ENCODE measurements at regions not wholly inside any gene's neighbourhood (a gene's known extent, or its start where the extent isn't known, plus 50 kb on each side); places are given as distances from the start of the nearest gene placed in this dataset.

DNA sequence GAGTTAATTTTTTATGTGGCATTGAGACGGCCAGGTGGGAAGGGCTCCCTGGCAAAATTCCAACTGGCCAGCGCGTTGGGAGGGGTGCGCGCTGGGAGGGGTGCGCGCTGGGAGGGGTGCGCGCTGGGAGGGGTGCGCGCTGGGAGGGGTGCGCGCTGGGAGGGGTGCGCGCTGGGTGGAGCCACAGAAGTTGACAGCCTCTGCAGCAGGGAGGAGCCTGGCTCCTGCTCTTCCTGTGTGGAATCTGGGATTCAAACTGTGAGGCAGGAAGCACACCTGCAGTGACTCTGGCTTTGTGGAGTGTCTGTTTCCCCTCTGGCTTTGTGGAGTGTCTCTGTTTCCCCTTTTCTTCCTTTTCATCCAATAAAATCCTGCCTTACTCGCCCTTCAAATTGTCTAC lies 147.9 kb upstream of the CBLN2 start:
- Histone ChIP-seq H3K27ac (ENCODE audit: low read depth, low read length) (no peak overlapping the region), H3K9me3 (ENCODE audit: control insufficient read depth, insufficient read depth, low read length) (peaks cover 10% of the 10 kb centered on the region), H3K27me3 (ENCODE audit: control insufficient read depth, insufficient read depth, low read length) (no peaks in the 10 kb centered on the region), H3K4me3 (ENCODE audit: low read depth, low read length) (no peak overlapping the region)
- ChIA-PET POLR2A (interaction anchor here (0.7 kb wide), 1 partner anchor 1656 kb away, joined by 4 read pairs; no protein-coding TSS in a partner anchor), CTCF (no interaction called here)
- no peak for DNase-seq (ENCODE audit: low read depth, low spot score)
- TF ChIP-seq, protein P1, sequence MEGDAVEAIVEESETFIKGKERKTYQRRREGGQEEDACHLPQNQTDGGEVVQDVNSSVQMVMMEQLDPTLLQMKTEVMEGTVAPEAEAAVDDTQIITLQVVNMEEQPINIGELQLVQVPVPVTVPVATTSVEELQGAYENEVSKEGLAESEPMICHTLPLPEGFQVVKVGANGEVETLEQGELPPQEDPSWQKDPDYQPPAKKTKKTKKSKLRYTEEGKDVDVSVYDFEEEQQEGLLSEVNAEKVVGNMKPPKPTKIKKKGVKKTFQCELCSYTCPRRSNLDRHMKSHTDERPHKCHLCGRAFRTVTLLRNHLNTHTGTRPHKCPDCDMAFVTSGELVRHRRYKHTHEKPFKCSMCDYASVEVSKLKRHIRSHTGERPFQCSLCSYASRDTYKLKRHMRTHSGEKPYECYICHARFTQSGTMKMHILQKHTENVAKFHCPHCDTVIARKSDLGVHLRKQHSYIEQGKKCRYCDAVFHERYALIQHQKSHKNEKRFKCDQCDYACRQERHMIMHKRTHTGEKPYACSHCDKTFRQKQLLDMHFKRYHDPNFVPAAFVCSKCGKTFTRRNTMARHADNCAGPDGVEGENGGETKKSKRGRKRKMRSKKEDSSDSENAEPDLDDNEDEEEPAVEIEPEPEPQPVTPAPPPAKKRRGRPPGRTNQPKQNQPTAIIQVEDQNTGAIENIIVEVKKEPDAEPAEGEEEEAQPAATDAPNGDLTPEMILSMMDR (IDR thresholded peaks at IDR 0.05; ENCODE audit: low read depth, low read length): no peak

DNA sequence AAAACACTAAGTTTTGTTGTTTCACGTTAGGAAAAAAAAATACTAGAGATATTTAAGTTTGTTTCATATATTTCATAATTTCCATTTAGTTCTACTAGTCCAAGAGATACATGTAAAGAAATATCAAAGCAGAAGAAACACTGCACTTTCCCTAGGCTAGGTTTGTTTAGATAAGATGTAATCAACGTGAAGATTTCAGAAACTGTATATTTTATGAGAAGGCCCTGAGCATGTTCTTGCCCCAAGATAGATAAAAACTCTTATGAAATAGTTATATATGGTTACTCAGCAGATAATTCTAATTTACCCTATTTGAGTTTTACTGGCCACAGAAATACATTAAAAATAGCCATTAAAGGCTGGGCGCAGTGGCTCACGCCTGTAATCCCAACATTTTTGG lies 143.6 kb upstream of the CBLN2 start:
- TF ChIP-seq, protein P1 (IDR thresholded peaks at IDR 0.05; ENCODE audit: low read depth, low read length): no peak
- Histone ChIP-seq H3K9me3 (ENCODE audit: control insufficient read depth, insufficient read depth, low read length) (peaks cover 8% of the 10 kb centered on the region), H3K27me3 (ENCODE audit: control insufficient read depth, insufficient read depth, low read length) (no peaks in the 10 kb centered on the region), H3K4me3 (ENCODE audit: low read depth, low read length) (no peak overlapping the region), H3K27ac (ENCODE audit: low read depth, low read length) (no peak overlapping the region)
- ChIA-PET POLR2A (no interaction called here), CTCF (interaction anchor here (0.9 kb wide), 1 partner anchor 35 kb away, joined by 3 read pairs; no protein-coding TSS in a partner anchor)
- DNase-seq (ENCODE audit: low read depth, low spot score): no peak

DNA sequence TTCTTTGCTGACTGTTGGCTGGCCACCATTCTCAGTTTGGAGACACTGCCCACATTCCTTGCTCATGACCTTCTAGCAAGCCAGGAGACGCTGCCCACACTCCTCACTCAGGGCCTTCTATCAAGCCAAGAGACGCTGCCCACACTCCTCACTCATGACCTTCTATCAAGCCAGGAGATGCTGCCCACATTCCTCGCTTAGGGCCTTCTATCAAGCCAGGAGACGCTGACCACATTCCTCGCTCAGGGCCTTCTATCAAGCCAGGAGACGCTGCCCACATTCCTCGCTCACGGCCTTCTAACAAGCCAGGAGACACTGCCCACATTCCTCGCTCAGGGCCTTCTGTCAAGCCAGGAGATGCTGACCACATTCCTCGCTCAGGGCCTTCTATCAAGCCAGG lies 131.3 kb upstream of the CBLN2 start:
- TF ChIP-seq, protein P1 (IDR thresholded peaks at IDR 0.05; ENCODE audit: low read depth, low read length): no peak
- H3K27me3 ChIP-seq (ENCODE audit: control insufficient read depth, insufficient read depth, low read length): no peaks in the 10 kb centered on the region
- no peak for DNase-seq (ENCODE audit: low read depth, low spot score)
- ChIA-PET CTCF (no interaction called here), POLR2A (no interaction called here)
- no peak overlapping the region for H3K4me3 ChIP-seq (ENCODE audit: low read depth, low read length)
- H3K9me3 ChIP-seq (ENCODE audit: control insufficient read depth, insufficient read depth, low read length): peaks cover 17% of the 10 kb centered on the region
- H3K27ac ChIP-seq (ENCODE audit: low read depth, low read length): no peak overlapping the region

DNA sequence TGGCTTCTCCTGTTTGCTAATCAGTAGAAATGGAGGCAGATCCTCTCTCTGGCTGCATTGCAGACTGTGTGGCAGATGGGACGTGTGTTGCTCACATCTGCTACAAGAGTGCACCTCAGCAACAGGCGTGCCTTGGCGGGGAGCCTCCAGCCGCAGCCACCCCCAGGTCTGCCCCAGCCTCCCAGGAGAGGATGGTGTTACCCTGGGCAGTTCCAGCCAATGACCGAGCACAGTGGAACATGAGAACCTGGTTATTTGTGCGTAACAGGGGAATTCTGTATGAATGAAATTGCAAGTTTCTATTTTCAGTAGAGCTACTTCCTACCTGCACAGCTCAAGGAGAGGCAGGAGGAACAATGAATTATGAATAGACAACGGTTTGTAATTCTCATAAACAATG lies 130.6 kb upstream of the CBLN2 start:
- DNase-seq (ENCODE audit: low read depth, low spot score): no peak
- H3K27me3 ChIP-seq (ENCODE audit: control insufficient read depth, insufficient read depth, low read length): no peaks in the 10 kb centered on the region
- no peak overlapping the region for H3K4me3 ChIP-seq (ENCODE audit: low read depth, low read length)
- ChIA-PET CTCF (no interaction called here), POLR2A (no interaction called here)
- peaks cover 17% of the 10 kb centered on the region for H3K9me3 ChIP-seq (ENCODE audit: control insufficient read depth, insufficient read depth, low read length)
- TF ChIP-seq, protein P1 (IDR thresholded peaks at IDR 0.05; ENCODE audit: low read depth, low read length): no peak
- no peak overlapping the region for H3K27ac ChIP-seq (ENCODE audit: low read depth, low read length)

DNA sequence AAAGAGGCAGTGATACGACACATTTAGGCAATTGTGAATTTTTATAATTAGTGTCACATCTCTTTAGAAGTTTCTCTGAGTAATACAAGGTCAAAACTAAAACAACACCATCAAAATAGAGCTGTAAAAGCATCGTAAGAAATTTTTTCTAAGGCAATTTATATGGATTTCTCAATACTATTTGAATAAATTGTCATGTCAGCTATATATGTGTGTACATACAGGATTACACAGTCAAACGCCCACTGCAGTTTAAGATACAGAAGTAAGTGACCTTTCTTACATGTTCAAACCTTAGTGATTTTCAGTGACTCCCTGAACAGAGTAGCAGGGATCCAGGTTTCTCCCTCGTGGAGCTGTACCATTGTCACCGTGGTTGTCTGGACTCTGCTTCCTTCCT lies 129.1 kb upstream of the CBLN2 start:
- CTCF ChIA-PET: no interaction called here
- H3K27ac ChIP-seq (ENCODE audit: low read depth, low read length): no peak overlapping the region
- no peak overlapping the region for H3K4me3 ChIP-seq (ENCODE audit: low read depth, low read length)
- TF ChIP-seq, protein P1 (IDR thresholded peaks at IDR 0.05; ENCODE audit: low read depth, low read length): no peak
- POLR2A ChIA-PET: no interaction called here
- no peak for DNase-seq (ENCODE audit: low read depth, low spot score)
- peaks cover 15% of the 10 kb centered on the region for H3K9me3 ChIP-seq (ENCODE audit: control insufficient read depth, insufficient read depth, low read length)
- H3K27me3 ChIP-seq (ENCODE audit: control insufficient read depth, insufficient read depth, low read length): no peaks in the 10 kb centered on the region

Data from AG04450 (cell line).